ENCODE measurements at regions not wholly inside any gene's neighbourhood (a gene's known extent, or its start where the extent isn't known, plus 50 kb on each side); places are given as distances from the start of the nearest gene placed in this dataset.

DNA sequence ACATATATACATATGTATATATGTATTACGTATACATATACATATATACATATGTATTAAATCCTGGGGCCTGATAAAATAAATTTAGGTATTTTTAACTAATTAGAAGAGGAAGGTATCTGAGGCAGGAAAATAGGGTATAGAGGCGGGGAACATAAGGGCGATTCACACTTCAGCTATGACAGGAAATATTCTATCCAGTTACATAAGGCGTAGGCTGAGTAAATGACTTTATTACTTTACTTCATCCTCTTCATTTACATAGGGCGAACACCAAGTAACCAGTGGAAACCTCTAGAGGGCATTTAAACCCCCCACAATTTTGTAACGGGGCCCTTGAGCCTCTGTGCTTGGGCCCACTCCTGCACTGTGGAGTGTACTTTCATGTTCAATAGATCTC is 167.5 kb downstream of the SOCS6 start:
- TF ChIP-seq CTCF (IDR thresholded peaks at IDR 0.05; ENCODE audit: control insufficient read depth, insufficient read depth, low read depth, low read length, missing control alignments) = no peak
- no peak for DNase-seq (ENCODE audit: low read depth)
- H3K4me3 ChIP-seq (ENCODE audit: control insufficient read depth, low read depth, low read length) = no peak overlapping the region

- no peak overlapping the region for H3K4me3 ChIP-seq (ENCODE audit: control insufficient read depth, low read depth, low read length)
- DNase-seq (ENCODE audit: low read depth) = no peak
- no peak for TF ChIP-seq CTCF (IDR thresholded peaks at IDR 0.05; ENCODE audit: control insufficient read depth, insufficient read depth, low read depth, low read length, missing control alignments)
These were observed 166.9 kb downstream of the SOCS6 start for GRCh38 chr18:70455731-70456130.

- TF ChIP-seq CTCF (IDR thresholded peaks at IDR 0.05; ENCODE audit: control insufficient read depth, insufficient read depth, low read depth, low read length, missing control alignments) = peak; percentile 75
- DNase-seq (ENCODE audit: low read depth) = no peak
- H3K4me3 ChIP-seq (ENCODE audit: control insufficient read depth, low read depth, low read length) = no peak overlapping the region
These were observed 166.0 kb downstream of the SOCS6 start for GRCh38 chr18:70454704-70455322.

DNA sequence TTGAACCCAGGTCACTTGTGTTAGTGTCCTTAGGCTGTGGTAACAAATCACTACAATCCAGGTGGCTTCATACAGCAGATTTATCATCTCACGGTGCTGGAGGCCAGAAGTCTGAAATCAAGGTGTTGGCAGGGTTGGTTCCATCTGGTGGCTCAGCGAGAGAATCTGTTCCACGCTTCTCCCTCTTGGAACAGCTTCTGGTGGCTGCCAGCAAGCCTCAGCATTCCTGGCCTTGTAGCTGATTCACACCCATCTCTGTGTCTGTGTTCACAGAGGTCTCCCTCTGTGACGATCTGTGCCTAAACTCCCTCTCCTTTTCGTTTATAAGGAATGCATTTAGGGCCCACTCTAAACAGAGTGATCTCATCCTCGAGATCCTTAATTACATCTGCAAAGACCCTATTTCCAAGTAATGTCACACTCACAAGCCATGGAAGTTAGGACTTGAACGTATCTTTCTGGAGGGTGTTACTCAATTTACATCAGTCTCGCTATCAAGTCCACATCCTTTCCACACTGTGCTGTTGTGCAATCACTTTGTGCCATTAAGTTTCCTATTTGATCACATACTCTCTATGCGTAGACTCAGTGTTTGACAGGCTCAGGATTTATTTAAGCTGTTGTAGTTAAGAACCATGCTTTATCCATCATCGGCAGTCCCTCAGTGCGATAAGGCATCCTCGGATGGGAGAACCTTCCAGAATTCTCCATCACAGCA is 164.4 kb downstream of the SOCS6 start:
- DNase-seq (ENCODE audit: low read depth) = no peak
- H3K4me3 ChIP-seq (ENCODE audit: control insufficient read depth, low read depth, low read length) = no peak overlapping the region
- TF ChIP-seq CTCF (IDR thresholded peaks at IDR 0.05; ENCODE audit: control insufficient read depth, insufficient read depth, low read depth, low read length, missing control alignments) = no peak

DNA sequence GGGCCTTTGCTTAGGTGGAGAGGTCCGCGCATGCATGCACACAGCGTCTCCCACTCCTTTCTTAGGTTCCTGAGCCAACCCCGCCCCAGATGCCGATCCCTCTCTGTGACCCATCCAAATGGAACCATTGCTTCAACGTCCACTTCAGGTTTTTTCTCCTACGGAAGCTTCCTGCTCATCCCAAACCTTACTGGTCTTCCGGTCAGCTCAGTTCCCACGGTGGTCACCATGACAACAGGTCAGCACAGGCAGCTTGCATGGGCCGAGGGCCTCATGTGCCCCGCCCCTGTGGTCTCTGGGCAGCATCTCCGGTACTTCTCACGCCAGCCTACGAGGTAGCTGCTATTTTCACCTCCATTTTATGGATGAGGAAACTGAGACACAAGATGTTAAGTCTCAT is 163.7 kb downstream of the SOCS6 start:
- no peak for TF ChIP-seq CTCF (IDR thresholded peaks at IDR 0.05; ENCODE audit: control insufficient read depth, insufficient read depth, low read depth, low read length, missing control alignments)

GRCh38 chr18:70450426-70451253 is 161.8 kb downstream of the SOCS6 start:
- H3K4me3 ChIP-seq (ENCODE audit: control insufficient read depth, low read depth, low read length) = no peak overlapping the region
- no peak for DNase-seq (ENCODE audit: low read depth)
- TF ChIP-seq CTCF (IDR thresholded peaks at IDR 0.05; ENCODE audit: control insufficient read depth, insufficient read depth, low read depth, low read length, missing control alignments) = peak; percentile 55

More for the DNA sequence above, 163.7 kb downstream of the SOCS6 start:
- H3K4me3 ChIP-seq (ENCODE audit: control insufficient read depth, low read depth, low read length) = no peak overlapping the region
- no peak for DNase-seq (ENCODE audit: low read depth)
